GM18520 (cell line): ENCODE measurements at regions not wholly inside any gene's neighbourhood (a gene's known extent, or its start where the extent isn't known, plus 50 kb on each side); places are given as distances from the start of the nearest gene placed in this dataset.
"Not testable (repeated sequence)": the region's sequence is repeated elsewhere in the genome, so short reads cannot be mapped to it uniquely, and the experiment has no call there.

Experiments
- ATAC-seq: cut with Tn5 transposase; IDR thresholded peaks from one replicate; pipeline ENCODE4 v1.9.1; 2021; ENCODE audit not compliant: unreplicated experiment

DNA sequence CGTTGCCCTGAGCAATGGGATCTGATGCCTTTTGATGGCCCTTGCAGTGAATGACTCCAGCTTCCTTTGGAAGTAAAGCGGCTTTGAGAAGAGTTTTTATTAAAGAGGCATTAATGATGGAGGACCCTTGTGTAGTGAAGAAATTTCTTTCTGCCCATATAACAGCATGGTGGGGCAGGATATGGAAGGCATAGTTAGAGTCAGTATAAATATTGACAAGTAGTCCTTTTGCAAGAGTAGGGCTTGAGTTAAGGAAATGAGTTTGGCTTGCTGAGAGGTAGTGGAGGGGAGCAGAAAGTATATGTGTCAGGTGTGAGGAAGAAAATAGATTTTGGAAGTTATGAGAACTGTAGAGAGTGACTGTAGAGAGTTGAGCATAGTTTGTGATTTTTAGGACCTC is 254.1 kb upstream of the DIO3 start:
- ATAC-seq = not testable (repeated sequence)

DNA sequence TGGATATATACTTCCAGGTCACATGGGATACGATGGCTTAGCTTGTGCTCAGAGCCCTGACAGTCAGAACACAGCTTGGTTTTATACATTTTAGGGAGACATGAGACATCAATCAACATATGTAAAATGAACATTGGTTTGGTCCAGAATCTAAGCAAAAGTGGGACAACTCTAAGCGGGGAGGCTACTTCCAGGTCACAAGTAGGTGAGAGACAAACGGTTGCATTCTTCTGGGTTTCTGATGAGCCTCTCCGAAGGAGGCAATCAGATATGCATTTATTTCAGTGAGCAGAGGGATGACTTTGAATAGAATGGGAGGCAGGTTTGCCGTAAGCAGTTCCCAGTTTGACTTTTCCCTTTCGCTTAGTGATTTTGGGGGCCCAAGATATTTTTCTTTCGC is 250.1 kb upstream of the DIO3 start:
- ATAC-seq = not testable (repeated sequence)

DNA sequence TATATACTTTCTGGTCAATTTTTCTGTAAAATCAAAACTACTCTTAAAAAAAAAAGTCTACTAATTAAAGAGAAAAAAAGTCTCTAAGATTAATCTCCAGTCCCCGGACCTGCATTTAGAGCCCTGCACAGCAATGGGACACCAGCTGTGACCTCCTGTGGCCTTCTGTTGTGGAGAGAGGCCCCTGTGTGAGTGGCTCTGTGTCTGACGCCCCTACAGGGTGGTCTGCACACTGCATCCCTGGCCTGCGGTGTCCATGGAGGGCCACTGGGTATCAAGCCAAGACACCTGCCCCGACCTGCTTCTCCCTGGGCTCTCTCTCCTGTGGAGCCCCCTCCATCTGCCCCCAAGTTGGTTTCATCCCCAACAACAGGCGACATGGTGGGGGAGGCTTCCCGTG is 248.0 kb upstream of the DIO3 start:
- ATAC-seq = no peak

DNA sequence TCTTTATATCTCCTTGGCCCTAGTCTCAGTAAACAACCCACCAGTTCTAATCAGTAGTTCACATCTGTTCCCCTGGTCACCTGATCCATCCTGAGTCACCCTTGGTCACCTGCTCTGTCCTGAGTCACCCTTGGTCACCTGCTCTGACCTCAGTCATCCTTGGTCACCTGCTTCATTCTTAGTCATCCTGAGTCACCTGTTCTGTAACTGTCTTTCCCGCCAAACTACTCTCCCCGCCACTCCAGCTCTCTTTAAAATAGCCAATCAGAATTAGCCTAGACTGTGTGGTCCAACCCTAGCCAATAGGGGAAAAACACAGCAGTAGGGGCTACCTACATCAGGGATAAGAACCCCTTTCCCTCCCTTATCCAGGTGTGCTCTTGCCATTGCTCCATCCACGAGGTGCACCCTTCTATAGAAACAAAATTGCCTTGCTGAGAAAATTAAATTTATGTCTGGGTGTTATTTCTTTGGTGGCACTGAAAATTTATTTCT is 245.4 kb upstream of the DIO3 start:
- ATAC-seq = no peak

DNA sequence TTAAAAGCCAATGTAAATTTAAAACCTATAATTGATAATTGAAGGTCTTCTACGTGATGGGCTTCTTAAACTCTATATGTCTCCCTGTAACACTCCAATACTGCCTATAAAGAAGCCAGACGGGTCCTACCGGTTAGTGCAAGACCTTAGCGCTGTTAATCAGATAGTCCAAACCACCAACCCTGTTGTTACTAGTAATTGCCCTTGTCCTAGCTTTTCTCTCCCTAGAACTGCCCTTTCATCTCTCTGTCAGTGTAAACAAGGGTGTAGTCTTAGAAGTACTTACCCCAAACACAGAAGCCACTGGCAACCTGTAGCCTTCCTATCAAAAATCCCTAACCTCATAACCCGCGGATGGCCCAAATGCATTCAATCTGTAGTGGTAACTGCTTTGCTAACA is 243.0 kb upstream of the DIO3 start:
- ATAC-seq = no peak

DNA sequence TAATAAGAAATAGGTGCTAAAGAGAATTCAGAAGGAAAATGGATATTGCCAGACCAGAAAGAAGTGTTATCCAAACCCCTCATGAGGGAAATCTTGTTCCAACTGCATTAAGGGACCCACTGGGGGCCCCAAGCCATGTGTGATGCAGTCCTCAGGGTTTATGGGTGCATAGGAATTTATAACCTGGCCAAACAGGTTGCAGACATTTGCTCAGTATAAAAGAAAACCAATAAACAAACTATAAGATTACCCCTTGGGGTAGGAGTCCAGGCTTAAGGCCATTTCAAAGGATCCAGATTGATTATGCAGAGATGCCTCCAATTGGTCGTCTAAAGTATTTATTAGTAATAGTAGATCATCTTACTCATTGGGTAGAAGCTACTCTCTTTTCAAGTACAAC is 240.9 kb upstream of the DIO3 start:
- ATAC-seq = no peak

DNA sequence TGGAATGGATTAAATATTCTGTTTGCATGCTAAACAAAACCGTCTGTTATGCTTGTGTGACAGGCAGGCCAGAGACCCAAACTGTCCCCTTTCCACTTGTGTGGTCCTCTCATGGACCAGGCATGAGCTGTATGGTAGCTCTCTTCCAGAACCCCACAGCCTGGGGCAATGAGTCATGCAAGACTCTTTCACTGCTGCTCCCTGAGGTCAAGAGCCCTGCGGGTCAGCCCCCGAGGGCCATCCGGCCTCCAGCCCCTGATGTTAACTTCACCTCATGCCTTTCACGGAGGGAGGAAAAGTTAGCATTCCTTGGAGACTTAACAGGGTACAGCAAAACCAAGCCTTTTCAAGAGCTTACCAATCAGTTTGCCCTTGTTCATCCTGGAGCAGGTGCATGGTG is 239.1 kb upstream of the DIO3 start:
- no peak for ATAC-seq

DNA sequence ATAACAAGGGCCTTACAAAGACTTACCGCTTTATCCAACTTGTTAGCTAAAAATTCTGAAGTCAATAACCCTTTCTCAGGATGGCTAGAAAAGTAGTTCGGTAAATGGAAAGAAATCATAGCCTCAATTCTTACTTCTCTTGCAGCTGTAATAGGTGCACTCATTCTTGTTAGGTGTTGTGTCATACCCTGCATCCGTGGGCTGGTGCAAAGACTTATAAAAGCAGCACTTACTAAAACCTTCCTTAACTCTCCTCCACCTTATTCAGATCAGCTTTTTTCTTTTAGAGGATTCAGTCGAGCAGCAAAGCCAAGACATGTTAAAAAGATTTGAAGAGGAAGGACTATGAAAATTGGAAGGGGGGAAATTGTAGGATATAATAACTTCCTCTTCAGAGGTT is 238.2 kb upstream of the DIO3 start:
- no peak for ATAC-seq

DNA sequence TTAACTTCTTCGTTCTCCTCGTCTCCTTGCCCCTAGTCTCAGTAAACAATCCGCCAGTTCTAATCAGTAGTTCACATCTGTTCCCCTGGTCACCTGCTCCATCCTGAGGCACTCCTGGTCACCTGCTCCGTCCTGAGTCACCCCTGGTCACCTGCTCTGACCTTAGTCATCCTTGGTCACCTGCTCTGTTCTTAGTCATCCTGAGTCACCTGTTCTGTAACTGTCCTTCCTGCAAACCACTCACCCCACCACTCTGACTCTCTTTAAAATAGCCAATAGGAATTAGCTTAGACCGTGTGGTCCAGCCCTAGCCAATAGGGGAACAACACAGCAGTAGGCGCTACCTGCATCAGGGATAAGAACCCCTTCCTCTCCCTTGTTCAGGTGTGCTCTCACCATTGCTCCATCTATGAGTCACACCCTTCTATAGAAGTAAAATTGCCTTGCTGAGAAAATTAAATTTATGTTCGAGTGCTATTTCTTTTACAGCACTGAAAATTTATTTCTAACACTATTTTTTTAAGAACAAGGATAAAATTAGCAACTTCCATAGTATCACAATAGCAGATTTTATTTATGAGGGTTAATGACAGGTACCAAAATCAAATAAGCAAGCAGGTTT is 237.6 kb upstream of the DIO3 start:
- ATAC-seq = not testable (repeated sequence)

DNA sequence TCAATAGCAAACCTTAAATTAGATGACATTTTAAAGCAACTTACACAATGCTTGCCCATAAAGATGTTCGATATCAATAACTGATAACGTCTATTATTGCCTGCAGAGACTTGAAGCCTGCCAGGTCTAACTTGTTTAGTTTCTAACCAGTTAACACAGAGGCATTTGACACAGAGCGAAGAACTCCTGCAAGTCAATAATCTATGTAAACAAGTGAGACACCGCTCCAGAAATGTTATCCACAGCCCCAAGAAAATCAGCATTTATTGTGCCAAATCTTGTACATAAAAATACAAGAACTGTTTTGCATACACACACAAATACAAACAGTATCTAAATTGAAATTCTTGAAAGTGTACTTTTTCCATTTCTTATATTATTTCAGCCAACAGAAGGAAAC is 236.0 kb upstream of the DIO3 start:
- ATAC-seq = no peak

DNA sequence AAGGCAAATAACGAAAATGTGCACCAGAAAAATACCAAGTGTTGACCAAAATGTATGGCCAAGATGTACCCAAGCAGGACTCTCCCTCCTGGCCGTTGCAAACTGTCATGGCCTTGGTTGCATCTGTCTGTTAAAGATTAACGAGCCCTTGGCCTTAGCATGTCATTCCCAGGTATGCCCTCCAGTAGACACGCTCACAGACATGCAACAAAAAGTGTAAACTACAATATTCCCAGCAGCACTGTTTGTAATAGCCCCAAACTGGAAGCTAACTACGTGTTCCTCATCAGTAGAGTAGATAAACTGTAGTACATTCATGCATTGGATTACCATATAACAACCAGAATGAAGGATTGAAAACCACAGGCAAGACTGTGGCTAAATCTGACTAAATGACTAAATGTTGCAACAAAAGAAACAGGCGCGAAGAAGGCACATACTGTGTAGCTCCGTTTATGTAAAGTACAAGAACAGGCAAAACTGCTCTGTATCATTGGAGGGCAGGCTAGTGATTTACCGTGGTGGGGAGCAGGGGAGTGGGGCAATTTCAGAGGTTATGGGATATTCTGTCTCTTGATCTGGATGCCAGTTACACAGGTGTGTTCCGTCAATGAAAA is 232.8 kb upstream of the DIO3 start:
- no peak for ATAC-seq

DNA sequence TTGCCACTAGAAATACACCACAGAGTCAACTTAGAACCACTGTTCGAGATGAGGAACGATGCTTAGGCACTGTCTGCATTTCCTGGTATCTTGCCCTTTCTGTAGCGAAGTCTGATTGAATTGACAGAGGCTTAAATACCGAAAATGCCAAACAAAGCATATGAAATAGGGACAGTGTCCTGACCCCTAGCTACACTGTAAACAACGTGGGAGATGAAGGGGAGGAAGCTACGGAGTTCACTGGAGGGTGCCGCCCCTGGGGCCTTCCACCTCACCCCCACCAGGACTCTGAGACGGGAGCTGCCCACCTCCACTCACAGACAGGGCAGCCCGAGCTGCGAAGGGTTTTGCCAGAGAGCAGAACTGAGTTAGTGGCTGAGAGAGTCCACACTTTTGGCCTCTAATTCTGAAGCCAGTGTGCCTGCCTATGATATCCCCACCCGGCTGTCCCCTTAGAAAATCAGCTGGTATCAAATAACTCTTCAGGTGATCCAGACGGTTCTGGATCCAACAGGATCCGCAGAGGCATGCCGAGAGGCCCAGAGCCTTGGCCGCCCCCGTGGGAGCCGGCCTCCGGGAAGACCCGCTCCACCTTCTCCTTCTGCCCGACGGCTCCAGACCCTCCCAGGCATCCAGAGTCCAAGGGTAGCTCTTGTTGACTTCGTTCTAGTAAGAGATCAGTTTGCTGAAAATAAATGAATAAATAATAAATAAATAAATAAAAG is 230.7 kb upstream of the DIO3 start:
- no peak for ATAC-seq

DNA sequence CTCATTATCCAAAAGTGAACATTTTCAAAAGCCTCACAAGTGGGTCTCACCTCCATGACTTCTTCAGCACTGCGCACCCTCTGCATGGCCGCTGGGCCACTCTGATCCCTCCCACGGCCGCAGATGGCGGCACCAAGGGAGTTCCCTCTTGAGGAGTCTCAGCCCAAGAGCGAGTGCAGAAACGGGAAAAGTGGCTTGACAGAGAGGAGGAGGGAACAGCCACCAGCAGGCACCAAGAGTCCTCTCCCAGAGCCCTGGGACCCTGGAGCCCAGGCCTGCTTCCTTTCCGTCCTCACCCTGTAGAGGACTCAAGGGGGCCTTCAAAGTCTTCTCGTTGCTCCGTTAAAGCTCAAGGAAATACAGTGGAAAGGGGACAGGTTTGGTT is 230.2 kb upstream of the DIO3 start:
- ATAC-seq = no peak

DNA sequence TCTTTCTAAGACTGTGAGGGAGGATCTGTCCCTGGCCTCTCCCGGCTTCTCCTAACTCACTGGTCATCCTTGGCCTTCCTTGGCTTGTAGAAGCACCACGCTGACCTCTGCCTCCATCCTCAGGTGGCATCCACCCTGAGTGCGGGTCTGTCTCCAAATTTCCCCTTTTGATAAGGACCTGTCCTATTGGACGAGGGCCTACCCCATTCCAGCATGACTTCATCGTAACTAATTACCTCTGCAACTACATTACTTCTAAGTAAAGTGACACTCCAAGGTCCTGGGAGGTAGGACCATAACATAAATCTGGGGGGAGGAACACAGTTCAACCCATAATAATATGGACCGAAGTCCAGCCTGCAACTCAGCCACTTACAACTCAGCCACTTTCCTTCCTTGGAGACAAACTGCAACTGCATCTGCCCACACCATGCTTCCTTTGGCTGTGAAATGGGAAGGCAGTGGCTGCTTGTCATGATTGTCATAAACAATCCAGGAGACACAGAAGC is 229.6 kb upstream of the DIO3 start:
- ATAC-seq = no peak

DNA sequence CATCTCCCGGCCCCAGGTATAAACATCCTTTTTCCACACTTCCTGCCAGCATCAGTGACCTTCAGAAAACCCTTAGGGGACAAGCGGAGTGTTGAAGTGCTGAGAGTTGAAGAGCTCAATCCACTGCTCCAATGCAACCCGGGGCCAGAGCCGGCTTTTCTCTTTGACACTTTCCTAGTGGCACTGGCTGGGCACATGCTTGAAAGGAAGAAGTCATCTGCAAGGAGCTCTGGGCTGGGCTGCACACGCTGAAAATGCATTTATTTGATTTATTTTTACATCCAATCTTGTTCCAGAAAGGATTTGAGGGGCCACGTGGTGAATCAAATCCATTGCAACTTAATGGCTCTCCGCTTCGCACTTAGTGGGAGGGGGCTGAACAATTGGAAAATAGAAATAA is 229.0 kb upstream of the DIO3 start:
- no peak for ATAC-seq

DNA sequence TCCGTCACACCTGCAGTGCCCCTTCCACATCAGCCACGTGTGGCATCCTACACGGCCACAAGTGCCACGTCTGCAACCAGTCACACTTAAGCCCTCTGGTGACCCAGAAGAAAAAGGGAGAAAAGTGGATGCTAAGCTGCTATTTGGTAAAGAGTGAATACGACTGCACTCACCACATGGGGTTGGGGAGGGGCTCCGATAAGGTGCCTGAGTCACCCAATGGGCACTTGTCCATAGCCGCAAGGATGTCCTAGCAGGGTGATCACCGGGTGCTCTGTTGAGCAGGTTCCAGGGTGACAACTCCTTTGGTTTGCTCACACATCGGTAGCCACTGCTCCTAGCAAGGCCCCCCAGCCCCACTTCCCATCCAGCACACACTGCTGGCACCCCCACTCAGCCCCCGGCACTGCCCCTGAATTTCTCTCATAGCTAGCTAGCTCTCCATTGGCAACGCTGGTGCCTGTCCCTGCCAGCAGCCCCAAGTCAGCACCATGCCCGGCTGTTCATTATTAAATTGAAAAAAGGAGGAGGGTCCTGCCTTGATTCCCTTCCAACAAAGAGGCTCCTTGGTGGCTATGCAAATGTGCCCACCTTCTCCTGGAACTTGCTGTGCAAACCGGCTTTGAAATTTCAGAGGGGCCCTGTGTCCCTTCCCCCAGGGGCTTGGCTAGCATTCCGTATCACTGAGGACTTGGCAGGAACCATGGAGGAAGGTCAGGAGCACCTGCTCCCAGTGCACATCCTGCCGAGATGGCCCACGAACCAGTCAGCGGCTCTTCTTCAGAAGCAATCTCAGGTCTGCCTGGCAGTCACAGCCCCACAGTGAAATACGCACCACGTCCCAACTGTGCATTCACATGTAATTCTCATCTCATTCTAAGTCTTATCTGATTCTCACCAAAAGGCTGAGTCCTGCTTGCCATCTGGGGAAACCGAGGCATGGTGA is 227.7 kb upstream of the DIO3 start:
- ATAC-seq = no peak

DNA sequence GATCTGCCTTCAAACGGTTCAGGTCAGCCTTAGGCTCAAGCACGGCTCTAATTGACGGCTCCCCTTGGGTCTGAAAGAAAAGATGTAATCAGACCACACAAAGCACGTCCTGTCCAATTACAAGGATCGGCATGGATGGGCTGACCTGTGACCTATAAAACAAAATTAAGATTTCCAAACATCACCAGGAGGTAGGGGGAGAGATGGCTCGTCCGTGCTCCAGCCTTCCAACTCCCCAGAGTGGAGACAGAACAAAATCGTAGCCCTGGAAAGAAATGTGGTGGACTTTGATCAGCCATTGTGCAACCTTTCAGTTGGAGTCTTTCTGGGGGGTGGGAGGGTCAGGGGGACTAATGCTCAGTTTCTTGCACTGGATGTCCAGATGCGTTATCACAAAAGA is 226.6 kb upstream of the DIO3 start:
- ATAC-seq = no peak

DNA sequence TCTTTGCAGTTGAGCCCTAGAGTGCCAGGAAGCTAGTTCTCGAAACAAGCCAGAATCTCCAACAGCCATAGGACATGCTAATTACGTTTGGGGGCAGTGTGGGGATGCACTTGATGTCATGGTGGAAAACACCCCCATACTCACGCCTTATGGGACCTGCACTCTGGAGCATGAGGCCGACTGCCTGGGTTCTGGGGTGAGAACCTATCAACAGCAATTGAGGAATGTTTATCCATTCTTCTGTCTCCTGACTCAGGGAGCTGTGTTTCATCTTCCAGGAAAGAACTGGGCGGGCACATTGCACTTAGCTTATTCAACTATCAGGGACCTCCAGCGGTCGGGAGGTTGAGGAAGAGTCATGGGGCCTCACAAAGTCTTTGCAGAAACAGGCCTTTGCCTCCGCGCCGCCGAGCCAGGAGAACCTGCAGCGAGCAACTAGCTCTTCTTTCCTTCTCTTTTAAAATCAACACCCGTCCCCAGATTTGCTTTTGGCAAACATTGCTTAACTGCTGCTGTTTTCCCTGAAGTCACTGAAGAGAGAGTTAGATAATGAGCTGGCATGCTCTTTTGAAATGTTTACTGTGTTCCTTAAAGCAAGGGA is 226.1 kb upstream of the DIO3 start:
- ATAC-seq = no peak

DNA sequence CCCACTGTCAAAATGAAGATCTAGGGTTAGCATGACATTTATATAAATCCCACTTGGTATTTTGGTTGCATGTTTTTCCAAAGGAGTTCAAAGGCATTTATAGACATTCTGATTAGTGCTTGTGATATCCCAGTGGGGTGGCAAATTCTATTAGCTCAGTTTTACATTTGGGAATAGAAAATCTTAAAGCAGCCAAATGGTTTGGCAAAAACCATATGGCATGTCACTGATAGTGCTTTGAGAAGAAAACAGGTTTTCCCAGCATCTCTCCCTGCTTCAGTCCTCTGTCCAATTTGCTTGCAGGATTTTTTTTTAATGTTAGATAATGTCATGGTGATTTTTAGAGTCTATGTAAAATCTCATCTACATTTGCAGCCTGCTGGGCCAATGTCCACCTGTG is 225.1 kb upstream of the DIO3 start:
- no peak for ATAC-seq

DNA sequence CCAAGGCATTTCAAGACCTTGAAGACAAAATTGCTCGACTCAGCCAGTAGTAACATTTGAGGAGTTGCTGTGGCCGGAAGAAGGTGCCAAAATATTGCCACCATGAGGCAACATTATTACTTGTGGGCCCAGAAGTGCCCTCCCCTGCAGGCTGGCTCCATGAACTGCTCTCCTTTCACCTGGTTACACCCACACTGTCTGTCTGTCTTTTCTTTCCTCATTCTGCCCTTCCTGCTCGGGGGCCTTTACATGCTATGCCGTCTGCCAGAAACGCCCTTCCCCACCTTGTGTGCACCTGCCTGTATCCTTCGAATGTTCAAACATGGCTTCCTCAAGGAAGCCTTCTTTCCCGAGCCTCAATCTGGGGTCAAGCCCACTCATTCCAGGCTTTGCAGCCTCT is 224.2 kb upstream of the DIO3 start:
- ATAC-seq = no peak

DNA sequence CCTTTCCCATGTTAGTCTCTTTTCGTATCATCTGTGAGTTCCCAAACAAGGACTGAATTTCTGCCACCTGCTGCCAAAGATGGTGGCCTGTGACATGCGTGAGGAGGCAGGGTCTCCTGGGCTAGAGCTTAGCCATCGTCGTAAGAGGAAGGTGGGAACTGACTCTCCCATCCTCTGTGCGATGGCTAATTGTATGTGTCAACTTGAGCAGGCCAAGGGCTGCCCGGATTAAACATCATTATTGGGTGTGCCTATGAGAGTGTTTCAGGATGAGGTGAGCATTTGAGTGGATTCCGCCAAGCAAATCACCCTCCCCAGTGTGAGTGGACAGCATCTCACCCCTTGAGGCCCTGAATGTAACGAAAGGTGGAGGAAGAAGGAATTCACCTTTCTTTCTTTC is 220.7 kb upstream of the DIO3 start:
- ATAC-seq = no peak
